ENCODE measurements at regions not wholly inside any gene's neighbourhood (a gene's known extent, or its start where the extent isn't known, plus 50 kb on each side); places are given as distances from the start of the nearest gene placed in this dataset.
"Not testable (repeated sequence)": the region's sequence is repeated elsewhere in the genome, so short reads cannot be mapped to it uniquely, and the experiment has no call there.

DNA sequence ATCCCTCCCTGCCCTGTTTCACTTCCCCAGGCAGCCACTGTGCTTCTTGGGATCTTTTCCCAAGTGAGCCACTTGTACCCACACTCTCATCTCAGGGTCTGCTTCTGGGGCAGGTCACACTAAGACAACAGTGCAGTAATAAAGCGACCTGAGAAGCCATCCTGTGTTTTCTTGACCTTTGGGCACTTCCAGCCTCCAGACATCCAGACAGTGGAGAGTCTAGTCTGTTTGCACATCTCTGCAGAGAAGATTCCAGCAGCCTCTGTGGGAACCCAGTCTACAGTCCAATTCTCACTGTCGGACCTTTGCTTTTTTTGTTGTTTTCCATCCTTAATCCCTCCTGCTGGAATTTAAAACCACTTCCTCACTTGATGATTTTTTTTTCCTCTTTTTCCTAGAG, 50.3 kb upstream of the ATP6AP2 start:
- no peak overlapping the region for H3K4me3 ChIP-seq (ENCODE audit: control insufficient read depth, low read depth, low read length)
- no peak for DNase-seq (ENCODE audit: low read depth)
- no peak for TF ChIP-seq CTCF (conservative IDR thresholded peaks at IDR 0.05; ENCODE audit: control insufficient read depth, insufficient read depth, low read depth, low read length)

- H3K4me3 ChIP-seq (ENCODE audit: control insufficient read depth, low read depth, low read length): no peak overlapping the region
- DNase-seq (ENCODE audit: low read depth): no peak
- no peak for TF ChIP-seq CTCF (conservative IDR thresholded peaks at IDR 0.05; ENCODE audit: control insufficient read depth, insufficient read depth, low read depth, low read length)
Measured at GRCh38 chrX:40527543-40527942, 53.2 kb upstream of the ATP6AP2 start.

DNA sequence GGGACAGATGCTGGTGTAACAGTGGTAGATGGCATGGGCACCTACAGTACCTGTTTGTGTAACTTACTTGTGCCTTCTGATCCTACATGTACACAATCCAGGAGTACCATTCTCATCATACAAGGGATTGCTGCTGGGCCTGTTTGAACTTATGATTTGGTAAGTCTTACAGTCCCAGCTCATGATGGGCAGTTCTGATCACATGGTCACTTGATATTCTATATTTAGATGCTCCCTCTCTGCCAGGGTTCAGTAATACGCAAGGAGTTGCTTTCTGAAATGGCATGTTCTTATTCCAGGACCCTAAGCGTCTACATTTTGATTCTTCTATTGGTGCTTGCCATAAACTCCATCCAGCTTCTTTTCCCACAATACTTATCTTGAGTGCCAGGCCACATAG, 54.4 kb upstream of the ATP6AP2 start:
- no peak for TF ChIP-seq CTCF (conservative IDR thresholded peaks at IDR 0.05; ENCODE audit: control insufficient read depth, insufficient read depth, low read depth, low read length)
- no peak overlapping the region for H3K4me3 ChIP-seq (ENCODE audit: control insufficient read depth, low read depth, low read length)
- DNase-seq (ENCODE audit: low read depth): no peak

- H3K4me3 ChIP-seq (ENCODE audit: control insufficient read depth, low read depth, low read length); DNase-seq (ENCODE audit: low read depth): not testable (repeated sequence)
Measured at GRCh38 chrX:40525901-40526300, 54.9 kb upstream of the ATP6AP2 start.

- TF ChIP-seq CTCF (conservative IDR thresholded peaks at IDR 0.05; ENCODE audit: control insufficient read depth, insufficient read depth, low read depth, low read length): peak; percentile 19
- H3K4me3 ChIP-seq (ENCODE audit: control insufficient read depth, low read depth, low read length): no peak overlapping the region
- no peak for DNase-seq (ENCODE audit: low read depth)
Measured at GRCh38 chrX:40524423-40524822, 56.3 kb upstream of the ATP6AP2 start.

DNA sequence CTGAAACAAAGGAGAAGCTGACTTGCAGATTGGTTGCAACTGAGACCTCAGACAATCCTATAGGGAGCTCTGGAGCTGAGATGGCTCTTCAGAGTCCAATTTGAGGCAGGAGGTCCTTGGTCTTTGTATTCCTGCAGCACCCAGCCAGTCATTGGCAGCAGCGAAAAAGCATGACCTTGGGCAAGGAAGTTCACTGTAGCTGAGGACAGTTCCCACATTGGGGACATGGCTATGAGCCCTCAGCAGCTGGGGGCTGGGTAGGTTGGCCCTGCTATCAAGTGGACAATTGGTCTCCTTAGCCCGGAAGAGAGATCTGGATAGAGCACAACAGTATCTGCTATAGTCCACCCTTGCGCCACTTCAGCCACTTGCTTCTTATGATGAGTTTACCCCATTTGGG, 56.9 kb upstream of the ATP6AP2 start:
- no peak for TF ChIP-seq CTCF (conservative IDR thresholded peaks at IDR 0.05; ENCODE audit: control insufficient read depth, insufficient read depth, low read depth, low read length)
- H3K4me3 ChIP-seq (ENCODE audit: control insufficient read depth, low read depth, low read length): no peak overlapping the region
- no peak for DNase-seq (ENCODE audit: low read depth)

- DNase-seq (ENCODE audit: low read depth): no peak
- H3K4me3 ChIP-seq (ENCODE audit: control insufficient read depth, low read depth, low read length): no peak overlapping the region
- TF ChIP-seq CTCF (conservative IDR thresholded peaks at IDR 0.05; ENCODE audit: control insufficient read depth, insufficient read depth, low read depth, low read length): no peak
Measured at GRCh38 chrX:40521868-40522450, 58.8 kb upstream of the ATP6AP2 start.

All from fibroblast of mammary gland (primary cell).